ENCODE measurements at regions not wholly inside any gene's neighbourhood (a gene's known extent, or its start where the extent isn't known, plus 50 kb on each side); places are given as distances from the start of the nearest gene placed in this dataset.

DNA sequence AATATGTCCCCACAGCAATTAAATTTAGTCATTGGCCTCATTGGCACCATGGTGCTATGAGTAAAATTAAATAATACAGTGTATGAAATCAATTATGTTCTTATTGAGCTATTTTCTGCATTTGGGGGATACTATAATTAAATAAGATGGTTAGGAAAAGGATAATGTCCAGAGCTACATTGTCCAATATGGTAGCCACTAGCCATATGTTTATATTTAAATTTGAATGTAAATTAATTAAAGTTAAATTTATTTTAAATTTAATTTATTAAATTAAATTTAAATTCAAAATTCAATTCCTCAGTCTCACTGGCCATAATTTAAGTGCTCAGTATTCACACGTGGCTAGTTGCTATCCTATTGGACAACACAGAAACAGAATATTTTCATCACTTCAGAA is 115.7 kb downstream of the SPATA31D1 start:
- TF ChIP-seq, protein P1, sequence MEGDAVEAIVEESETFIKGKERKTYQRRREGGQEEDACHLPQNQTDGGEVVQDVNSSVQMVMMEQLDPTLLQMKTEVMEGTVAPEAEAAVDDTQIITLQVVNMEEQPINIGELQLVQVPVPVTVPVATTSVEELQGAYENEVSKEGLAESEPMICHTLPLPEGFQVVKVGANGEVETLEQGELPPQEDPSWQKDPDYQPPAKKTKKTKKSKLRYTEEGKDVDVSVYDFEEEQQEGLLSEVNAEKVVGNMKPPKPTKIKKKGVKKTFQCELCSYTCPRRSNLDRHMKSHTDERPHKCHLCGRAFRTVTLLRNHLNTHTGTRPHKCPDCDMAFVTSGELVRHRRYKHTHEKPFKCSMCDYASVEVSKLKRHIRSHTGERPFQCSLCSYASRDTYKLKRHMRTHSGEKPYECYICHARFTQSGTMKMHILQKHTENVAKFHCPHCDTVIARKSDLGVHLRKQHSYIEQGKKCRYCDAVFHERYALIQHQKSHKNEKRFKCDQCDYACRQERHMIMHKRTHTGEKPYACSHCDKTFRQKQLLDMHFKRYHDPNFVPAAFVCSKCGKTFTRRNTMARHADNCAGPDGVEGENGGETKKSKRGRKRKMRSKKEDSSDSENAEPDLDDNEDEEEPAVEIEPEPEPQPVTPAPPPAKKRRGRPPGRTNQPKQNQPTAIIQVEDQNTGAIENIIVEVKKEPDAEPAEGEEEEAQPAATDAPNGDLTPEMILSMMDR (conservative IDR thresholded peaks at IDR 0.05 in 1 of 2, IDR thresholded peaks at IDR 0.05 in 1 of 2; ENCODE audit: low read depth in 1 of 2, low read length in 2 of 2), result no peak
- TF ChIP-seq EZH2 (IDR thresholded peaks at IDR 0.05; ENCODE audit: low read length, missing control alignments), result no peak
